ENCODE measurements at regions not wholly inside any gene's neighbourhood (a gene's known extent, or its start where the extent isn't known, plus 50 kb on each side); places are given as distances from the start of the nearest gene placed in this dataset.

- TF ChIP-seq PPARA (CRISPR knock-in tag; IDR thresholded peaks at IDR 0.05; ENCODE audit: borderline replicate concordance), result no peak
- TF ChIP-seq GLIS3 (CRISPR knock-in tag; IDR thresholded peaks at IDR 0.05), result no peak
- no peak for TF ChIP-seq ZNF70 (CRISPR knock-in tag; IDR thresholded peaks at IDR 0.05)
- no peak for TF ChIP-seq ZNF565 (CRISPR knock-in tag; conservative IDR thresholded peaks at IDR 0.05; ENCODE audit: low read depth)
- no peak for TF ChIP-seq RARB (CRISPR knock-in tag; IDR thresholded peaks at IDR 0.05)
- no peak for TF ChIP-seq TOX (CRISPR knock-in tag; IDR thresholded peaks at IDR 0.05; ENCODE audit: borderline replicate concordance)
- no peak for TF ChIP-seq ZFP3 (CRISPR knock-in tag; IDR thresholded peaks at IDR 0.05)
- TF ChIP-seq POU6F1 (CRISPR knock-in tag; IDR thresholded peaks at IDR 0.05; ENCODE audit: borderline replicate concordance, low read depth), result no peak
- no peak for TF ChIP-seq PATZ1 (CRISPR knock-in tag; IDR thresholded peaks at IDR 0.05; ENCODE audit: borderline replicate concordance)
- TF ChIP-seq TCF4 (CRISPR knock-in tag; IDR thresholded peaks at IDR 0.05; ENCODE audit: borderline replicate concordance), result no peak
- no peak for TF ChIP-seq ZC3H10 (CRISPR knock-in tag; IDR thresholded peaks at IDR 0.05)
- no peak for TF ChIP-seq ARNTL (CRISPR knock-in tag; IDR thresholded peaks at IDR 0.05; ENCODE audit: borderline replicate concordance, low read depth)
- no peak for TF ChIP-seq ISL1 (CRISPR knock-in tag; IDR thresholded peaks at IDR 0.05)
- TF ChIP-seq CSDC2 (CRISPR knock-in tag; IDR thresholded peaks at IDR 0.05), result no peak
- TF ChIP-seq ZNF8 (CRISPR knock-in tag; IDR thresholded peaks at IDR 0.05), result no peak
- TF ChIP-seq ZFP30 (CRISPR knock-in tag; IDR thresholded peaks at IDR 0.05), result no peak
- no peak for TF ChIP-seq ESRRG (CRISPR knock-in tag; IDR thresholded peaks at IDR 0.05)
- TF ChIP-seq CSRNP3 (CRISPR knock-in tag; IDR thresholded peaks at IDR 0.05), result no peak
- TF ChIP-seq CREB5 (CRISPR knock-in tag; IDR thresholded peaks at IDR 0.05; ENCODE audit: low read depth), result no peak
These were observed 253.9 kb upstream of the RGMB start for GRCh38 chr5:98519571-98519970.

GRCh38 chr5:98521821-98522220 lies 251.6 kb upstream of the RGMB start:
- no peak for ATAC-seq
- TF ChIP-seq ISL1 (CRISPR knock-in tag; IDR thresholded peaks at IDR 0.05) (no peak), ZNF565 (CRISPR knock-in tag; conservative IDR thresholded peaks at IDR 0.05; ENCODE audit: low read depth) (no peak), BACH2 (CRISPR knock-in tag; IDR thresholded peaks at IDR 0.05; ENCODE audit: borderline replicate concordance) (no peak), TOX (CRISPR knock-in tag; IDR thresholded peaks at IDR 0.05; ENCODE audit: borderline replicate concordance) (no peak), CSDC2 (CRISPR knock-in tag; IDR thresholded peaks at IDR 0.05) (no peak), POU6F1 (CRISPR knock-in tag; IDR thresholded peaks at IDR 0.05; ENCODE audit: borderline replicate concordance, low read depth) (no peak), ESRRG (CRISPR knock-in tag; IDR thresholded peaks at IDR 0.05) (no peak), ZFP3 (CRISPR knock-in tag; IDR thresholded peaks at IDR 0.05) (no peak), CSRNP3 (CRISPR knock-in tag; IDR thresholded peaks at IDR 0.05) (no peak), ZNF8 (CRISPR knock-in tag; IDR thresholded peaks at IDR 0.05) (no peak), RARB (CRISPR knock-in tag; IDR thresholded peaks at IDR 0.05) (no peak)

More at GRCh38 chr5:98519571-98519970, 253.9 kb upstream of the RGMB start:
- ATAC-seq, result no peak

- TF ChIP-seq ZC3H10 (CRISPR knock-in tag; IDR thresholded peaks at IDR 0.05) (no peak), PATZ1 (CRISPR knock-in tag; IDR thresholded peaks at IDR 0.05; ENCODE audit: borderline replicate concordance) (no peak), ZFP30 (CRISPR knock-in tag; IDR thresholded peaks at IDR 0.05) (no peak)
- no peak for ATAC-seq
These were observed 248.7 kb upstream of the RGMB start for GRCh38 chr5:98524773-98525172.
